Glutamatergic neuron (in vitro differentiated cells): ENCODE measurements at regions not wholly inside any gene's neighbourhood (a gene's known extent, or its start where the extent isn't known, plus 50 kb on each side); places are given as distances from the start of the nearest gene placed in this dataset.

Source experiments
- DNase-seq: peaks from one replicate; pipeline ENCODE4 v3.0.0; 2022
- H3K27ac Mint-ChIP-seq: one replicate; pipeline ENCODE4 v1.8.0; 2020; ENCODE audit warnings: mild to moderate bottlenecking, mixed read lengths, inconsistent platforms; ENCODE audit not compliant: unreplicated experiment
- H3K27me3 Mint-ChIP-seq: one replicate; pipeline ENCODE4 v1.8.0; 2020; ENCODE audit warnings: mild to moderate bottlenecking, moderate library complexity, mixed read lengths, inconsistent platforms; ENCODE audit not compliant: unreplicated experiment
- H3K36me3 Mint-ChIP-seq: one replicate; pipeline ENCODE4 v1.8.0; 2020; ENCODE audit warnings: mild to moderate bottlenecking, mixed read lengths, inconsistent platforms; ENCODE audit not compliant: unreplicated experiment
- H3K4me1 Mint-ChIP-seq: one replicate; pipeline ENCODE4 v1.8.0; 2020; ENCODE audit warnings: mild to moderate bottlenecking, low read depth, mixed read lengths, inconsistent platforms; ENCODE audit not compliant: unreplicated experiment
- H3K4me3 Mint-ChIP-seq: one replicate; pipeline ENCODE4 v1.8.0; 2020; ENCODE audit warnings: mild to moderate bottlenecking, mixed read lengths, inconsistent platforms; ENCODE audit not compliant: unreplicated experiment
- H3K9me3 Mint-ChIP-seq: one replicate; pipeline ENCODE4 v1.8.0; 2020; ENCODE audit warnings: mild to moderate bottlenecking, moderate library complexity, mixed read lengths, inconsistent platforms; ENCODE audit not compliant: unreplicated experiment
- CTCF ChIP-seq: fragments of 200-600 bp; sonication (generic); IDR thresholded peaks from one replicate; pipeline ENCODE4 v1.5.0; 2021; ENCODE audit not compliant: partially characterized antibody, unreplicated experiment

- Mint-ChIP-seq H3K4me1 (peaks cover 28% of the 10 kb centered on the region), H3K4me3 (no peak overlapping the region), H3K9me3 (peaks cover 14% of the 10 kb centered on the region), H3K36me3 (peaks cover 24% of the 10 kb centered on the region), H3K27me3 (peaks cover 3% of the 10 kb centered on the region), H3K27ac (peak overlapping the region; percentile 3)
- TF ChIP-seq CTCF: no peak
- no peak for DNase-seq
Observed at GRCh38 chr4:112840061-112840460, 203.1 kb downstream of the LARP7 start.

GRCh38 chr4:112840619-112841018 is 203.7 kb downstream of the LARP7 start:
- TF ChIP-seq CTCF: no peak
- Mint-ChIP-seq H3K4me3 (no peak overlapping the region), H3K9me3 (peaks cover 14% of the 10 kb centered on the region), H3K36me3 (peaks cover 24% of the 10 kb centered on the region), H3K4me1 (peaks cover 28% of the 10 kb centered on the region), H3K27me3 (peaks cover 3% of the 10 kb centered on the region), H3K27ac (peak overlapping the region; percentile 3)
- no peak for DNase-seq

GRCh38 chr4:112842513-112842912 is 205.6 kb downstream of the LARP7 start:
- peaks cover 31% of the 10 kb centered on the region for H3K4me1 Mint-ChIP-seq
- H3K36me3 Mint-ChIP-seq: peaks cover 14% of the 10 kb centered on the region
- peaks cover 3% of the 10 kb centered on the region for H3K27me3 Mint-ChIP-seq
- no peak for TF ChIP-seq CTCF
- peaks cover 8% of the 10 kb centered on the region for H3K9me3 Mint-ChIP-seq
- H3K4me3 Mint-ChIP-seq: no peak overlapping the region
- H3K27ac Mint-ChIP-seq: no peak overlapping the region
- no peak for DNase-seq

GRCh38 chr4:112845386-112845785 is 204.1 kb upstream of the ANK2 start:
- H3K9me3 Mint-ChIP-seq: peaks cover 1% of the 10 kb centered on the region
- no peak overlapping the region for H3K27ac Mint-ChIP-seq
- TF ChIP-seq CTCF: no peak
- H3K27me3 Mint-ChIP-seq: no peaks in the 10 kb centered on the region
- no peak for DNase-seq
- H3K4me3 Mint-ChIP-seq: no peak overlapping the region
- no peaks in the 10 kb centered on the region for H3K36me3 Mint-ChIP-seq
- H3K4me1 Mint-ChIP-seq: peaks cover 20% of the 10 kb centered on the region

GRCh38 chr4:112847045-112847444 is 202.4 kb upstream of the ANK2 start:
- H3K4me1 Mint-ChIP-seq: peaks cover 11% of the 10 kb centered on the region
- no peak for TF ChIP-seq CTCF
- no peak overlapping the region for H3K4me3 Mint-ChIP-seq
- no peak overlapping the region for H3K27ac Mint-ChIP-seq
- H3K36me3 Mint-ChIP-seq: peaks cover 4% of the 10 kb centered on the region
- DNase-seq: no peak
- H3K27me3 Mint-ChIP-seq: no peaks in the 10 kb centered on the region
- peaks cover 1% of the 10 kb centered on the region for H3K9me3 Mint-ChIP-seq
